Endothelial cell of umbilical vein (primary cell): ENCODE measurements at regions not wholly inside any gene's neighbourhood (a gene's known extent, or its start where the extent isn't known, plus 50 kb on each side); places are given as distances from the start of the nearest gene placed in this dataset.

Experiments
- BruUV-seq: library from RNA; stranded (reverse); fragments of 400-500 nt; replicated peaks from 2 replicates; lab custom pipeline; 2021; lab: Mats Ljungman, UMichigan
- CTCF ChIA-PET: fragments of 300-600, 350-600 bp; sonication (Branson Sonifier 250); formaldehyde crosslinking; loops from one replicate; lab custom pipeline; 2021; ENCODE audit warnings: antibody characterized with exemption, inconsistent platforms; lab: Charles Lee
- POLR2A ChIA-PET: fragments of 300-600, 350-600 bp; sonication (Branson Sonifier 250); formaldehyde crosslinking; loops from one replicate; lab custom pipeline; 2021; ENCODE audit warnings: antibody characterized with exemption, inconsistent platforms; lab: Charles Lee
- DNase-seq: peaks from one replicate; pipeline ENCODE4 v3.0.0-alpha.2; 2011; ENCODE audit warnings: low read depth, low spot score
- FAIRE-seq: peaks from 2 replicates; lab custom pipeline; 2011; peaks lifted over from hg19 to GRCh38; lab: Jason Lieb, UNC
- H2AFZ ChIP-seq: 2 replicates; pipeline ENCODE4 v1.6.0; 2012; ENCODE audit warnings: low read depth, low read length, control low read depth, inconsistent platforms
- H3K27ac ChIP-seq: 2 replicates; pipeline ENCODE4 v1.5.1; 2011; ENCODE audit warnings: low read depth, mild to moderate bottlenecking, control low read depth, low read length, moderate library complexity; ENCODE audit not compliant: insufficient read depth
- H3K27me3 ChIP-seq, 2 experiments: 2 replicates each; pipeline versions ENCODE4 v1.6.0 to v1.6.1; 2011; ENCODE audit warnings: low read length in 2 of 2, mixed read lengths in 1 of 2; ENCODE audit not compliant: control insufficient read depth in 2 of 2, insufficient read depth in 2 of 2
- H3K36me3 ChIP-seq, 2 experiments: 2 replicates in 1 of 2; 3 replicates in 1 of 2; pipeline ENCODE4 v1.5.1; 2011; ENCODE audit warnings: low read length in 2 of 2, mild to moderate bottlenecking in 1 of 2, moderate library complexity in 1 of 2; ENCODE audit not compliant: control insufficient read depth in 2 of 2, insufficient read depth in 2 of 2; ENCODE audit errors: extremely low read depth in 1 of 2
- H3K4me1 ChIP-seq: 3 replicates; pipeline ENCODE4 v1.5.1; 2011; ENCODE audit warnings: mild to moderate bottlenecking, low read length; ENCODE audit not compliant: control insufficient read depth, insufficient read depth; ENCODE audit errors: extremely low read depth
- H3K4me2 ChIP-seq: 2 replicates; pipeline ENCODE4 v1.6.1; 2011; ENCODE audit warnings: low read length, control low read depth, mixed read lengths; ENCODE audit not compliant: insufficient read depth
- H3K4me3 ChIP-seq, 3 experiments: fragments of 200-600 bp in 1 of 3; sonication (generic), shearing (Covaris generic) in 1 of 3; replicated peaks in 1 of 3; 2 replicates each; pipeline ENCODE4 v1.5.1; 2011 to 2016; ENCODE audit warnings: control low read depth in 3 of 3, low read length in 3 of 3, mild to moderate bottlenecking in 2 of 3, inconsistent platforms in 1 of 3, low read depth in 1 of 3, moderate library complexity in 1 of 3; ENCODE audit not compliant: insufficient read depth in 1 of 3
- H3K79me2 ChIP-seq: 2 replicates; pipeline ENCODE4 v1.6.0; 2012; ENCODE audit warnings: low read length, inconsistent platforms; ENCODE audit not compliant: control insufficient read depth, insufficient read depth
- H3K9ac ChIP-seq: replicated peaks from 2 replicates; pipeline ENCODE3; 2011; ENCODE audit warnings: low read length, control low read depth; ENCODE audit not compliant: insufficient read depth; ENCODE audit errors: extremely low read depth
- H3K9me1 ChIP-seq: replicated peaks from 3 replicates; pipeline ENCODE4 v1.6.0; 2011; ENCODE audit warnings: mild to moderate bottlenecking, low read length; ENCODE audit not compliant: control insufficient read depth, insufficient read depth; ENCODE audit errors: extremely low read depth
- H3K9me3 ChIP-seq: replicated peaks from 2 replicates; pipeline ENCODE4 v1.5.1; 2012; ENCODE audit warnings: low read length, inconsistent platforms; ENCODE audit not compliant: control insufficient read depth, insufficient read depth
- H4K20me1 ChIP-seq: replicated peaks from 2 replicates; pipeline ENCODE3; 2011; ENCODE audit warnings: mild to moderate bottlenecking, low read length; ENCODE audit not compliant: control insufficient read depth, insufficient read depth; ENCODE audit errors: extremely low read depth
- CTCF ChIP-seq, 2 donors: IDR thresholded peaks; 1 replicate in 1 of 2; 2 replicates in 1 of 2; pipeline ENCODE4 v1.5.1; 2011; ENCODE audit warnings: low read length in 2 of 2, mild to moderate bottlenecking in 2 of 2, moderate library complexity in 2 of 2, control low read depth in 1 of 2, inconsistent platforms in 1 of 2, low read depth in 1 of 2; ENCODE audit not compliant: insufficient read depth in 1 of 2; ENCODE audit errors: extremely low read depth in 1 of 2
- EZH2 ChIP-seq: IDR thresholded peaks from 2 replicates; pipeline ENCODE4 v1.6.1; 2012; ENCODE audit warnings: borderline replicate concordance, low read depth, mild to moderate bottlenecking, moderate library complexity, low read length, inconsistent platforms; ENCODE audit not compliant: severe bottlenecking
- FOS ChIP-seq: IDR thresholded peaks from 2 replicates; pipeline ENCODE4 v1.6.1; 2011; ENCODE audit warnings: mild to moderate bottlenecking, low read length, moderate library complexity, borderline replicate concordance; ENCODE audit not compliant: insufficient read depth
- GATA2 ChIP-seq: IDR thresholded peaks from 2 replicates; pipeline ENCODE4 v1.7.0; 2011; ENCODE audit warnings: low read depth, mild to moderate bottlenecking, moderate library complexity, mixed read lengths, low read length; ENCODE audit not compliant: insufficient read length, insufficient read depth
- JUN ChIP-seq: IDR thresholded peaks from 2 replicates; pipeline ENCODE4 v1.6.1; 2011; ENCODE audit warnings: borderline replicate concordance, low read depth; ENCODE audit not compliant: insufficient read length, insufficient read depth
- MAX ChIP-seq: IDR thresholded peaks from 2 replicates; pipeline ENCODE4 v1.6.1; 2011; ENCODE audit not compliant: insufficient read depth, insufficient read length
- MYC ChIP-seq: IDR thresholded peaks from one replicate; pipeline ENCODE4 v1.6.1; 2011; ENCODE audit warnings: mild to moderate bottlenecking, low read depth, low read length
- POLR2A ChIP-seq: IDR thresholded peaks from 2 replicates; pipeline ENCODE4 v1.6.1; 2012; ENCODE audit warnings: low read depth, mild to moderate bottlenecking, control low read depth, low read length
- POLR2AphosphoS5 ChIP-seq: IDR thresholded peaks from 2 replicates; pipeline ENCODE4 v1.6.1; 2012; ENCODE audit warnings: low read depth, mild to moderate bottlenecking, control low read depth, low read length, moderate library complexity; ENCODE audit not compliant: insufficient read depth
- dilution Hi-C: fragments of 300-500 bp; cut with MboI; formaldehyde crosslinking; loops from one replicate; pipeline ENCODE4 v1.15.0; 2019; ENCODE audit warnings: low sequenced_read_pairs; ENCODE audit not compliant: extremely low pct_ligation_motif_present
- intact Hi-C: fragments of 100-400 bp; cut with micrococcal nuclease; formaldehyde crosslinking; loops from one replicate; pipeline ENCODE4 v1.10.0; 2022

DNA sequence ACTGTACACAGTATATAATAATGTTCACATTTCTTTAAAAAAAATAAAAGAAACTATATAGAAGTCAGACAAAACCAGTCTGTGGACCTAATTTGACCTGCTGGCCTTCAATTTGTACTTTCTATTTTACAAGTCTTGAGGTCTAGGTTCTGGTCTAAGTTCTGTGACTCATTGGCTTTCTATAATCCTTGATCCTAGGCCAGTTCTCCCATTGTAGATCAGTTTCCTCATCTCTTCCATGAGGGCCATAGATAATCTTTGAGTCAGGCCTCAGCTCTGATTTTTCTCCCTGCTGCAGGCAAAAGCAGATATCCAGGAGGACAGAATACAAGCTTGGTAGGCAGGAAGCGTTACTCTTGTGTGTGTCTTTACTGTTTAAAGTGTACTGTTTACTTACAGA is 603.7 kb upstream of the CAMK1G start:
- Histone ChIP-seq H3K79me2 (no peaks in the 10 kb centered on the region), H3K9me3 (no peaks in the 10 kb centered on the region), H3K4me2 (no peak overlapping the region), H3K27ac (no peak overlapping the region), H3K4me3 (no peak overlapping the region), H3K9ac (no peak overlapping the region), H2AFZ (no peak overlapping the region), H4K20me1 (no peaks in the 10 kb centered on the region), H3K4me1 (peaks cover 18% of the 10 kb centered on the region), H3K36me3 (no peaks in the 10 kb centered on the region), H3K9me1 (no peaks in the 10 kb centered on the region), H3K27me3 (no peaks in the 10 kb centered on the region)
- no TSS peak for BruUV-seq
- dilution Hi-C loops, result no loop called here
- POLR2A ChIA-PET, result no interaction called here
- intact Hi-C loops, result loop anchor here (2.0 kb wide), 1 partner anchor 27 kb away; no protein-coding TSS in a partner anchor
- CTCF ChIA-PET, result no interaction called here
- DNase-seq, result no peak
- TF ChIP-seq MAX (no peak), POLR2A (no peak), JUN (no peak), MYC (no peak), EZH2 (no peak), FOS (no peak), POLR2AphosphoS5 (no peak), CTCF (IDR thresholded peaks at IDR 0.05; ENCODE audit: extremely low read depth in 1 of 2, insufficient read depth in 1 of 2, low read depth in 1 of 2, low read length in 2 of 2) (no peak), GATA2 (no peak)
- FAIRE-seq, result no peak
